Stimulated activated CD8-positive, alpha-beta memory T cell treated with anti-CD3 and anti-CD28 coated beads, Interleukin-12 subunit alpha, Interleukin-12 subunit beta, amount 100 ng/mL, for 4 hours (primary cell): ENCODE measurements at regions not wholly inside any gene's neighbourhood (a gene's known extent, or its start where the extent isn't known, plus 50 kb on each side); places are given as distances from the start of the nearest gene placed in this dataset.
"Not testable (repeated sequence)": the region's sequence is repeated elsewhere in the genome, so short reads cannot be mapped to it uniquely, and the experiment has no call there.

Source experiments
- DNase-seq: peaks from one replicate; pipeline ENCODE4 v3.0.0-alpha.2; 2020; ENCODE audit warnings: low read depth

DNA sequence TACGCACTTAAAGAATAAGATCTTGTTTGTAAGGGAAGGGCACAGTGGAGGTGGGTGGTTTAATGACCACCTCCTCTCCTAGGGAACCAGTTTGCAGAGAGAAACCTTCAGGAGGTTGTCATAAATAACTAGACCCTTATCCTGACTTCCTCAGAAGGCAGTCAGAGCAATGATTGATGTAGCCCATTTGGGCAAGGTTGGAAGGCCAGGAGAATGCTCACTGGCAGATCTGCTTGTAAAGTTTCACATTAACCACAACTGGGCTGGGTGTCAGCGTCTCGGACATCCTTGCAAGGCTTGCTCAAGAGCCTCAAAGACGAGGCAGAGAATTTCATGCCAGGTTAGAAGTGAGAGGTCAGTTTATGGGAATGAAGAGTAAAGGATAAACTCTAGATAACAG, 87.6 kb upstream of the TRABD2B start:
- DNase-seq: no peak

- no peak for DNase-seq
These were observed 85.2 kb upstream of the TRABD2B start for GRCh38 chr1:48082271-48082962.

GRCh38 chr1:48080331-48081255, 83.4 kb upstream of the TRABD2B start:
- DNase-seq: no peak

DNA sequence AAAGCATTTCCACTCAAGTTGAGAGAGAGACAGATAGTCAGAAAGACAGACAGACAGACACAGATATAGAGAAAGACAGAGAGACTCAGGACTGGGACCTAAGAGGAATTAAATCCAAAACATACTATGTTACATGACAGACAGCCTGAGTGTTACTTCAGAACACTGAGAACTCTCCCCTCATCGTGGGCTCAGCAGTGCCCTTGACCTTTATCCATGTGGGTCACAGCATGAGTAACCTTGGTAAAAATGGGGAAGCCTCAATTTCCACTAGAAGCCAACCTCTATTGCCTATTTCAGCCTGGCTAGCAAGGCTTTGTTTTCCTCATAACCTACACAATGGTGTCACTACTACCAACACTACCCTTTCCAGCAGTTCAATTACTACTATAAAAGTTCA, 81.9 kb upstream of the TRABD2B start:
- no peak for DNase-seq

DNA sequence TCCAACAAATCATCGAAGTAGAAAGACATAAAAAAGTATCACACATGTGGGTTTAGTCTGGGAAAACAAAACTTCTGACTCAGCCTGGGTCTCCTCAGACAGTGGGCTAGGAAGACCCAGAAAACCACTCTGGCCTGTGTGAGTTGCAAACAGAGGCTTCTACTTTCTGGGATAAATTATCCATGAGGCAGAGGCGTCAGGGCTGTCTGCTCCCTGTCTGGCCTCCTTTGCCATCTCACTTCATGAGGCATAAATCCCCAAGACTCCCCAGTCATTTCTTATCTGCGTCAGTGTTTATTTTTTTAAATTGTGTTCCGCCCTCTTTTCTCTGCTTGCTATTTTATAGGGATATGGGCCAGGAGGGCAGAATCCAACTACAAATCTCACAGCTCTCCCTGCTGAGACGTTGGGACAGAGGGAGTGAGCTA, 80.6 kb upstream of the TRABD2B start:
- DNase-seq: no peak

GRCh38 chr1:48076017-48076416, 78.8 kb upstream of the TRABD2B start:
- DNase-seq: no peak

GRCh38 chr1:48073798-48074530, 76.8 kb upstream of the TRABD2B start:
- no peak for DNase-seq

- DNase-seq: no peak
These were observed 74.3 kb upstream of the TRABD2B start for GRCh38 chr1:48071513-48071912.

- DNase-seq: no peak
These were observed 73.2 kb upstream of the TRABD2B start for GRCh38 chr1:48070396-48070750.

- DNase-seq: no peak
These were observed 72.6 kb upstream of the TRABD2B start for GRCh38 chr1:48069662-48070395.

DNA sequence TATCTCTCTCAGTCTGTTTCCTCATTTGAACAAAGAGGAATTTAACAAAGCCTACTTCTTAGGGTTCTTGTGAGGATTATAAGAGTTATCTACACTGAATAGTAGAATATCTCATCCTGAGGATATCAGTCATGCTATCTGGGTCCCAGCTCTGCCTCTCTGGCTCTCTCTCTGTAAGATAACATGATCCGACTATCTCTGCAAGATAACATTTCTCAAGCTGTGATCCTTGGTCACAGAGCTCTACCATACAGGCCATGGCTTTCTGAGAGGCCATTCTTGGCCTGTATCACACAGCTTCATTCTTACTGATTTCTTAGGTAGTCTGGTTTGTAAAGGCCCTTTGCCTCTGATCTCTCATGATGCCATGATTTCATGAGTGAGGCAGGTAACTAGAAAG, 71.0 kb upstream of the TRABD2B start:
- DNase-seq: no peak

GRCh38 chr1:48066936-48067335, 69.8 kb upstream of the TRABD2B start:
- no peak for DNase-seq

- not testable (repeated sequence) for DNase-seq
These were observed 67.5 kb upstream of the TRABD2B start for GRCh38 chr1:48064693-48065092.

DNA sequence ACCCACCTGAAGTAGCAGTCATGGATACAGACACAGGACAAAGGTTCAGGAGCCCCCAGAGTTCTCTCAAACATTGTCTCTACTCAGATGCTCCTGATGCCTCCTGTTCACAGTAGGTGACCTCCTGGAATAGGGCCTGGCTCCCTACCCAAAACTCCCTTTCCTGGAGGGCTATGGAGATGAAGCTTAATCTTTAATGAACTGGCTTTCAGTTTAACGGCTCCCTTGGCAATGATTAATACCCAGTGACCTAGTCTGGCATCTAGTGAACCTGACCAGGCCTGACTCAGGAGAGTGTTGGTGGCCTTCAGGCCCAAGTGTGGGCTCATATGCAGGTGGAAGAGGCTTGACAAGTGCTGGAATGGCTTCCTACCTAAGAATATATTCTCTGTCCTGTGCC, 65.2 kb upstream of the TRABD2B start:
- DNase-seq: no peak

DNA sequence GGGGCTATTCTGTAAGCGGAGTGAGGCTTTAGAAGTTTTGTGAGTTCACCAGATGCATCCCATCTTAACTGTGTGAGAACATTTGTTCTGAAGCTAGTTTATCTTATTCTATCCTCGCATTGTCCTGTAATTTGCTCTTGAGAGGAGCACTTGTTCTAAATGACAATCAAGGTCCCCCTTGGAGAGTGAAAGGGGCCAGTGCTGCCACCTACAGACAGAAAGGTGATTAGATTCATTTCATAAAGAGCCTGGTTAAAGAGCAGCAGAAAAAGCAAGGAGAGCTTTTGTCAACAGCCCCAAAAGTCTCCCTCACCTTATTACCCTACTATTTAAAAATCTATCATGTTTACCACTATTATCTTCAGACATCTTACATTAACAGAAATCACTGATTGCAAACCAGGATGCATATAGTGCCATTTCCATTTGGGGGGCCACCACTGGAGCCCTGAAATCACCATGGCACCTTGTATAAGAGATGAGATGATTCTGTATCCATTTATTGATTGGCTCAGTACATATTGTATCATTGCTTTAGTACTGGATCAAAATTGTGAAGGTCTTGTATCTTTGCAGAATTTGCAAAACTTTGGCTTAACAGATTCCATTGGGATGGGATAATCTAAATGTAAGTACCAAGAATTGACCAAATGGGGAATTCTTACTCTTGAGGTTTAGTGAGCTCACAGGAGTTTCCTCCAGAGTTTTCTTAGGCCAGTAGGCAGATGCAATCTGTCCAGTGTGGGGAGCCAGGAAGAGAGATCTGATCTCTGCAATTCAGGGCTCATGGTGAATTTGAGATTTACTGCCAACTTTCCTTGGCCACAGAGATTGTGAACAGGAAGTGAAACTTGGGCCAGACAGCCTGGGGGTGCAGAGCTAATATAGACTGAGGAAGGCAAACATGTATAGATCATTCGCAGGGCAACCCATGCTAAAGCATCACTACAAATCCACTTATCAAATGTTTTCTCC, 64.3 kb upstream of the TRABD2B start:
- no peak for DNase-seq

DNA sequence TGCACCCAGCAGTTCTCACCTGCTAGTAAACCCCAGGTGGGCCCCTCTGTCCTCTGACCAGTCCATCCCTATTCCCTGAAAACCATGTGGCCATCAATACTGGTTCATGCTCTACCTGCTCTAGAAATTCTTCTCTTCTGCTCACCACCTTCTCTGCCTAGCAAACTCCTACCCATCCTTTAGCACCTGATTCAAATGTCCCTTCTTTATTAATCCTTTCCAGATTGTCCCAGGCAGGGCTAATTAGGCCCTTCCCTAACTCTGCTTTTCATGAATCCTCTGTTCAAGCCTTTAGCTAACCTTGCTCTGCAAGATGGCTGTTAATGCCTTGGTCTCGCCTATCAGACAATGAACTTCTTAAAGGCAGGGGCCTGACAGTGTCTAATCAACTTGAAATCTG, 62.1 kb upstream of the TRABD2B start:
- no peak for DNase-seq

DNA sequence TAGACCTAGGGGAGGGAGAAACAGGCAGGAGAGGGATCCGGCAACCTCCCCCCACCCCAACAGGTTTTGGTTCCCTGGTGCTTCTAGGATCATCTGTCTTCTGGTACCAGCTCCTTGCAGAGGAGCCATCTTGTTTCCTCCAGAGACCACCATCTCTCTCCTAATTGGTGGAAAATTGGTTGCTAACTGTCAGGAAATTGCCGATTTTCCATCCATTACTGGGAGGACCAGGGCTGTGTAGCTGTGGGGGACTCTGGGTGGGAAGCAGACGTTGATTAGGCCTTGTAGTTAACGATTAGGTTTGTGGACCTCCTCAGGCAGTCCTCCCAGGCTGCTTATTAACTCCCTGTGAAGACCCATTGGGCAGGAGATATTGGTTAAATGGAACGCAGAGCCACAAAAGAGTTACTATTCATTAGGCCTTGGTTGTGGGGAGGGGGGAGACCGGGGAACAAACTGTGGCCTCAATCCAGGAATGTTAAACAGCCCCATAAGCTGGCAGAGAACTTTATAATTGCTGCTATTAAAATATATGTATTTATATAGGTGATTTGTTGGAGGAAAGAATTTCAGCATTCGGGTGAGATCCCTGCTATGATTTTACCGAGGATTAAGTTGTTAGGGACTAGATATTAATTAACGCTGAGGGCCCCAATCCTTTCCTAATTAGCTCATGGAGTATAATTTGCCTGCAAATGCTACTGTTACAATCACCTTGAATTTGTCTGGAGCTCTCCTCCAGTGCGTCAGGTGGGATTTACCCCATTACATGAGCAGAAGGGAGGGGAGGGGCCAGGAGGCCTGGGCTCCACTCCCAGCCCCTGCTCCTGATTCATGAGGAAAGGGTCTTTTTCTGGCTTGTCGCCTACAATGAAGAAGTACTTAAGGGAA, 61.2 kb upstream of the TRABD2B start:
- no peak for DNase-seq

- no peak for DNase-seq
These were observed 60.1 kb upstream of the TRABD2B start for GRCh38 chr1:48057249-48057648.

DNA sequence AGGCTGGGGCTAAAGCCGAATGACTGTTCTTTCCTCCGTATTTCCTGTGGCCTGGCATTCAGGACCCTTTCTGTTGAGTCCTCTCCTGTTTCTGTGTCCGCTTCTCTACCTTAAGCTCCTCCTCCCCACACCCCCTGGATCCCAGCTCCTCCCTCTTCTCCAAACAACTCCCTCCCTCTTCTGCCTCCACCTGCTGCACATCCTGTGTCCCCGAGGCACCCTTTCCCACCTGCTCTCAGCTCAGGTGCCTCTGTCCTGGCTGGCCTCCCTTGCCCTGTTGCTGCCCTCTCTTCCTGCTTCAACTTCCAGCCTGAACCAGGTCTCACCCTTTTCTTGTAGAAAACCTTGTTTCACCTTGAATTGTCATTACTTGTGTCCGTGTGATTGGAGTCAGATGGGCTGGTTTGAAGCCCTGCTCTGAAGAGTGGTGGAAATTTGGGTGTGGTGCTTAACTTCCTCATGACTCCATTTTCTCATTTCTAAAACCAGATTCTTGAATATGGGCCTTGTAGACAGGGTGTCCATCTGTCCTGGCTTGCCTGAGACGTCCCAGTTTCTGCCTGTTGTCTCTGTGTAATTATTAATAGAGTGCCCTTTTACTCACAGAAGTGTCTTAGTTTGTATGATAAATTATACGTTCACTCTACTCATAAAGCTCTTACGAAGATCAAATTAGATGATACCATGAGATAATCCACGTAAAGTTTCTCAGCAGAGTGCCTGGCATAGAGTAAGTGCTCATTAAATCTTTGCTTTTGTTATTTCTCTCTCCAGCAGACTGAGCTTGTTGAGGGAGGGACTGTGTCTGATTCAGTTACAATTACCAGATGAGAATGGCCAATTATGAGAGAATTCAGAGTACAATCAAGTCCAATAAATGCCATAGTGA, 58.9 kb upstream of the TRABD2B start:
- DNase-seq: no peak
